ENCODE measurements at regions not wholly inside any gene's neighbourhood (a gene's known extent, or its start where the extent isn't known, plus 50 kb on each side); places are given as distances from the start of the nearest gene placed in this dataset.
A peak's percentile ranks its signal among the peaks of the same experiment; 100 is the strongest.

DNA sequence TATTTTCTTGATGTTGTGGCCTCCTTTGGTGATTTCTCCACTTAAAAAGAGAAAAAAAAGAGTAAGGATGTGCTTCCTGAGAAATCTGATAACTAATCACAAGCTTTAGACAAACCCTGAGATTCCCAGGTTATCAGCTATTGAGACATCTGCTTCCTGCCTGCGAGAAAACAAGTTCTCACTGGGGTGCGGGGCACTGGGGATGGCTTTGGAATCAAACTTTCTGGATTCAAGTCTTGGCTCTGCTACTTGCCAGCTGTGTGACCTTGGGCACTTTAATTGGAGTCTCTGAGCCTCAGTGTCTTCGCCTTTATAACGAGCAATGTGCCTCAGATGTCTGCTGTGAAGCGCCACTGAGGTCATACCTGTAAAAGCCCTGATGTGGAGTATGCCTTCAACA, 152.5 kb upstream of the NAV2 start:
- H3K4me3 ChIP-seq (ENCODE audit: low read depth, low read length): no peak overlapping the region
- no peak for DNase-seq (ENCODE audit: low read depth)
- TF ChIP-seq, protein P1, sequence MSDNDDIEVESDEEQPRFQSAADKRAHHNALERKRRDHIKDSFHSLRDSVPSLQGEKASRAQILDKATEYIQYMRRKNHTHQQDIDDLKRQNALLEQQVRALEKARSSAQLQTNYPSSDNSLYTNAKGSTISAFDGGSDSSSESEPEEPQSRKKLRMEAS (IDR thresholded peaks at IDR 0.05; ENCODE audit: low read depth, low read length): no peak
- TF ChIP-seq POLR2A (IDR thresholded peaks at IDR 0.05; ENCODE audit: extremely low read depth, insufficient read length) (no peak), MYC (IDR thresholded peaks at IDR 0.05; ENCODE audit: low read depth, low read length) (no peak)
- TF ChIP-seq, protein P2, sequence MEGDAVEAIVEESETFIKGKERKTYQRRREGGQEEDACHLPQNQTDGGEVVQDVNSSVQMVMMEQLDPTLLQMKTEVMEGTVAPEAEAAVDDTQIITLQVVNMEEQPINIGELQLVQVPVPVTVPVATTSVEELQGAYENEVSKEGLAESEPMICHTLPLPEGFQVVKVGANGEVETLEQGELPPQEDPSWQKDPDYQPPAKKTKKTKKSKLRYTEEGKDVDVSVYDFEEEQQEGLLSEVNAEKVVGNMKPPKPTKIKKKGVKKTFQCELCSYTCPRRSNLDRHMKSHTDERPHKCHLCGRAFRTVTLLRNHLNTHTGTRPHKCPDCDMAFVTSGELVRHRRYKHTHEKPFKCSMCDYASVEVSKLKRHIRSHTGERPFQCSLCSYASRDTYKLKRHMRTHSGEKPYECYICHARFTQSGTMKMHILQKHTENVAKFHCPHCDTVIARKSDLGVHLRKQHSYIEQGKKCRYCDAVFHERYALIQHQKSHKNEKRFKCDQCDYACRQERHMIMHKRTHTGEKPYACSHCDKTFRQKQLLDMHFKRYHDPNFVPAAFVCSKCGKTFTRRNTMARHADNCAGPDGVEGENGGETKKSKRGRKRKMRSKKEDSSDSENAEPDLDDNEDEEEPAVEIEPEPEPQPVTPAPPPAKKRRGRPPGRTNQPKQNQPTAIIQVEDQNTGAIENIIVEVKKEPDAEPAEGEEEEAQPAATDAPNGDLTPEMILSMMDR (IDR thresholded peaks at IDR 0.05; ENCODE audit: low read depth, low read length): no peak

DNA sequence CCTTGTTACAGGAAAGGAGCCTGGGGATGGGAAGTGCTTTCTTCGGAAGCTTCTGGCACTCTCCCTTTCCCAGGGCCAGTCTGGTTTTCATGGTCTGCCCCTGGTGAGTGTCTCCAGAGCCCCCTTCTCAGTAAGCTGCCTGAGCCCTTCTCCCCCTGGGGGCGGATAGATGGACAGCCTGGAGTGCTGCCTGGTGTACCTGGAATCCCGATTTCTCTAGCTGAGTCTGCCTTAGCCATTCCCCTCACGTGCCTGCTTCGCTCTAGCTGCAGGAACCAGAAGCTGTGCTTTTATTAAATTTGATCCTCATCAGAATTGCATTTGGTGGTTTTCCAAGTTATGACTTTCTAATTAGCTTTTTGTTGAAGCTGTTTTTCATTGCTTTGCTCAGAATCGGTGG, 152.9 kb upstream of the NAV2 start:
- TF ChIP-seq POLR2A (IDR thresholded peaks at IDR 0.05; ENCODE audit: extremely low read depth, insufficient read length): no peak
- TF ChIP-seq, protein P2 (IDR thresholded peaks at IDR 0.05; ENCODE audit: low read depth, low read length): no peak
- no peak for TF ChIP-seq MYC (IDR thresholded peaks at IDR 0.05; ENCODE audit: low read depth, low read length)
- TF ChIP-seq, protein P1 (IDR thresholded peaks at IDR 0.05; ENCODE audit: low read depth, low read length): no peak
- H3K4me3 ChIP-seq (ENCODE audit: low read depth, low read length): no peak overlapping the region
- no peak for DNase-seq (ENCODE audit: low read depth)

DNA sequence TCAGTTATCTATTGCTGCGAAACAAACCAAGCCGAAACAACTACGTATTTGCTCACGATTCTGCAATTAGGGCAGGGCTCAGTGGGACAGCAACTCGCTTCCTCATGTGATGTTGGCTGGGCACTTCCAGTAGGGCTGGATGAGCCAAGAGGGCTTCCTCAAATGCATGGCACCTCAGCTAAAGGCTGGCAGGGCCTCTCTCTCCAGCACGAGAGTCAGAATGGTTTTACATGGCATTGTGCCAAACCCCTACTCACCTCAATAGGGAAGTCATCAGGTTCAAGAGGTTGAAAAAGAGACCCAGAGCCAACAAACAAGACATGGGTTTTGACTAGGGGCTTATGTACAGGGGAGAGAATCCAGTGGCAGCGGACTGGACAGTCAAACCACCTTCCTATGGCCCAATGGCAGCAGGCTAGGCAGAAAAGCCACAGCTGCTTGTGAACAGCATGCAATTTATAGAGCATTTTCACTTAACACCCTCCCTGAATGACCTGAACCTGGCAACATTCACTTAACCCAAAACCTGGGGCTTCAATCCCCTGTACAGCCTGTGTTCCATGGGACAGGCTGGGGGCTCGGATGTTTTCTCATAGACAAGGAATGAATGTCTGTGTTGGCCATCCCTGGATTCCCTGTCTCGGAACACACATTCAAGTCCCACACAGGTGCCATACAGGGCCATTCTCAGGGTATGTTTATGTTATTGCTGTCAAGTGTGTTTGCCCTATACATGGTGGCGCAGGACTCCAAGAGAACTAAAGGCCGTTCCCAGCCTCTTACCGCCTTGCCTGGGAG, 154.2 kb upstream of the NAV2 start:
- H3K4me3 ChIP-seq (ENCODE audit: low read depth, low read length): no peak overlapping the region
- TF ChIP-seq POLR2A (IDR thresholded peaks at IDR 0.05; ENCODE audit: extremely low read depth, insufficient read length) (no peak), MYC (IDR thresholded peaks at IDR 0.05; ENCODE audit: low read depth, low read length) (no peak)
- TF ChIP-seq, protein P2 (IDR thresholded peaks at IDR 0.05; ENCODE audit: low read depth, low read length): no peak
- TF ChIP-seq, protein P1 (IDR thresholded peaks at IDR 0.05; ENCODE audit: low read depth, low read length): no peak
- DNase-seq (ENCODE audit: low read depth): no peak

DNA sequence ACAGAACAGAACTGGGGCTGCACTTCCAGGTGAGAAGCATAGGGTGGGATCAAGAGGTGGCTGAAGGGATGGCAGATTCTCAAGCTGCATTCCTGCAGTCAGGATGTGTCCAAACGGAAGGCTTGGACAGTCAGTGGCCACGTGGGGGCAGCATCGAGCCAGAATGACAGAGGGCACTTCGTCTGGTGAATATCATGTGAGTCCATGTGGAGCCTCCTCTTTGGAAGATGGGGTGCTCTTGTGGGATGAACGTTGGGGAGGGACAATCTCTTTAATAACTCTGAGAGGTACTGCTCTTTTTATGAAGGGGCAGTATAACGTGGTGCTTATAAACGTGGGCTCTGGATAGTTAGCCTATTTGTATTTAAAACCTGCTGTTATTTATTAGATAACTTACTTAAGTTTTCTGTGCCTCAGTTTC, 154.9 kb upstream of the NAV2 start:
- TF ChIP-seq, protein P2 (IDR thresholded peaks at IDR 0.05; ENCODE audit: low read depth, low read length): peak; percentile 82
- TF ChIP-seq MYC (IDR thresholded peaks at IDR 0.05; ENCODE audit: low read depth, low read length): no peak
- TF ChIP-seq, protein P1 (IDR thresholded peaks at IDR 0.05; ENCODE audit: low read depth, low read length): peak; percentile 95
- peak; percentile 61 for DNase-seq (ENCODE audit: low read depth)
- H3K4me3 ChIP-seq (ENCODE audit: low read depth, low read length): no peak overlapping the region

DNA sequence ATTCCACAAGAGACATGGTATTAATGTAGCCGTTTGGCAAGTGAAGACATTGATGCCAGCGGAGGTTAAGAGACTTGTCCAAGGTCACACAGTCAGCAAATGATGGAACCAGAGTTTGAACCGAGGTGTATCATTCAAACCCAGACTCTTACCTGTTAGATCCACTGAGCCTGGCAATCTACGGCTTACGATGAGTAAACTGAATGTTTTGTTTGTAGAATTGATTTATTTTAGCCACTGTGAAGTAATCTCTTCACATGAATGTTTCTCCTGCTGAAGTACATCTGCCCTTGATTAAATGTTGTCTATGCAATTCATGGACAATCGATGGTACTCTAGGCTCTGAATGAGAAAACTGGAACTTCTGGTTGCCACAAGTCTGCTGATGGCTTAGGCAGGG, 155.5 kb upstream of the NAV2 start:
- DNase-seq (ENCODE audit: low read depth): no peak
- H3K4me3 ChIP-seq (ENCODE audit: low read depth, low read length): no peak overlapping the region
- TF ChIP-seq POLR2A (IDR thresholded peaks at IDR 0.05; ENCODE audit: extremely low read depth, insufficient read length) (no peak), MYC (IDR thresholded peaks at IDR 0.05; ENCODE audit: low read depth, low read length) (no peak)
- TF ChIP-seq, protein P1 (IDR thresholded peaks at IDR 0.05; ENCODE audit: low read depth, low read length): no peak
- TF ChIP-seq, protein P2 (IDR thresholded peaks at IDR 0.05; ENCODE audit: low read depth, low read length): no peak

All from NB4 (cell line).